ENCODE measurements at regions not wholly inside any gene's neighbourhood (a gene's known extent, or its start where the extent isn't known, plus 50 kb on each side); places are given as distances from the start of the nearest gene placed in this dataset.

GRCh38 chr3:25944329-25944728 is 154.4 kb downstream of the OXSM start:
- TF ChIP-seq CTCF (conservative IDR thresholded peaks at IDR 0.05; ENCODE audit: low read length), result no peak
- DNase-seq (ENCODE audit: low read depth), result no peak
- no peak overlapping the region for H3K4me3 ChIP-seq (ENCODE audit: low read length)

- TF ChIP-seq CTCF (conservative IDR thresholded peaks at IDR 0.05; ENCODE audit: low read length), result no peak
Observed at GRCh38 chr3:25945366-25945765, 155.5 kb downstream of the OXSM start.

GRCh38 chr3:25945836-25946235 is 155.9 kb downstream of the OXSM start:
- H3K4me3 ChIP-seq (ENCODE audit: low read length), result no peak overlapping the region
- no peak for DNase-seq (ENCODE audit: low read depth)
- no peak for TF ChIP-seq CTCF (conservative IDR thresholded peaks at IDR 0.05; ENCODE audit: low read length)

More at GRCh38 chr3:25945366-25945765, 155.5 kb downstream of the OXSM start:
- no peak for DNase-seq (ENCODE audit: low read depth)
- no peak overlapping the region for H3K4me3 ChIP-seq (ENCODE audit: low read length)

- H3K4me3 ChIP-seq (ENCODE audit: low read length), result no peak overlapping the region
- no peak for TF ChIP-seq CTCF (conservative IDR thresholded peaks at IDR 0.05; ENCODE audit: low read length)
- no peak for DNase-seq (ENCODE audit: low read depth)
Observed at GRCh38 chr3:25952133-25952532, 162.2 kb downstream of the OXSM start.

GRCh38 chr3:25957026-25957425 is 167.1 kb downstream of the OXSM start:
- H3K4me3 ChIP-seq (ENCODE audit: low read length), result no peak overlapping the region
- DNase-seq (ENCODE audit: low read depth), result no peak
- TF ChIP-seq CTCF (conservative IDR thresholded peaks at IDR 0.05; ENCODE audit: low read length), result no peak

- H3K4me3 ChIP-seq (ENCODE audit: low read length), result no peak overlapping the region
- DNase-seq (ENCODE audit: low read depth), result no peak
- TF ChIP-seq CTCF (conservative IDR thresholded peaks at IDR 0.05; ENCODE audit: low read length), result no peak
Observed at GRCh38 chr3:25960776-25961175, 170.9 kb downstream of the OXSM start.

GRCh38 chr3:25962255-25962654 is 172.4 kb downstream of the OXSM start:
- no peak for DNase-seq (ENCODE audit: low read depth)
- TF ChIP-seq CTCF (conservative IDR thresholded peaks at IDR 0.05; ENCODE audit: low read length), result no peak
- H3K4me3 ChIP-seq (ENCODE audit: low read length), result no peak overlapping the region
